GM19468 (cell line): ENCODE measurements at regions not wholly inside any gene's neighbourhood (a gene's known extent, or its start where the extent isn't known, plus 50 kb on each side); places are given as distances from the start of the nearest gene placed in this dataset.
"Not testable (repeated sequence)": the region's sequence is repeated elsewhere in the genome, so short reads cannot be mapped to it uniquely, and the experiment has no call there.

Source experiments
- ATAC-seq: cut with Tn5 transposase; IDR thresholded peaks from one replicate; pipeline ENCODE4 v1.9.1; 2021; ENCODE audit warnings: mild to moderate bottlenecking, moderate library complexity, moderate number of reproducible peaks; ENCODE audit not compliant: unreplicated experiment; ENCODE audit errors: extremely low read depth

DNA sequence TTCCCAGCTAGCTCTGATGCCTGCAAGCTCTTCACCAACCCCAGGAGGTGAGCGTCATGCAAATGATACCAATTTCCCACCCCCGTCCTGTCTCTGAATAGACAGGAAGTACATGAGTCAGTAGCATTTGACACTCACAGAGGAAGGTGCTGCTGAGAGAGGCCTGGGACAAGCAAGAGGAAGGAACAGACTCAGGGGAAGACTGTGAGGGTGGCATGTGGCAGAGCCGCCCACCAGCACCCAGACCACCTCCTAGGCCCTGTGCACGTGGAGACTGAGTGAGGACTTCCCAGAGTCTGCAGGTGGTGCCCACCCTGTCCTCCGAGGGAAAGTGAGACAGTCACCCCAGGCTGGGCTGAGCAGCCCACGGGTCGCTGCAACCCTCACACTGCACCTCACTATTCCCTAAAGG lies 199.5 kb upstream of the SFSWAP start:
- ATAC-seq = peak; percentile 87

DNA sequence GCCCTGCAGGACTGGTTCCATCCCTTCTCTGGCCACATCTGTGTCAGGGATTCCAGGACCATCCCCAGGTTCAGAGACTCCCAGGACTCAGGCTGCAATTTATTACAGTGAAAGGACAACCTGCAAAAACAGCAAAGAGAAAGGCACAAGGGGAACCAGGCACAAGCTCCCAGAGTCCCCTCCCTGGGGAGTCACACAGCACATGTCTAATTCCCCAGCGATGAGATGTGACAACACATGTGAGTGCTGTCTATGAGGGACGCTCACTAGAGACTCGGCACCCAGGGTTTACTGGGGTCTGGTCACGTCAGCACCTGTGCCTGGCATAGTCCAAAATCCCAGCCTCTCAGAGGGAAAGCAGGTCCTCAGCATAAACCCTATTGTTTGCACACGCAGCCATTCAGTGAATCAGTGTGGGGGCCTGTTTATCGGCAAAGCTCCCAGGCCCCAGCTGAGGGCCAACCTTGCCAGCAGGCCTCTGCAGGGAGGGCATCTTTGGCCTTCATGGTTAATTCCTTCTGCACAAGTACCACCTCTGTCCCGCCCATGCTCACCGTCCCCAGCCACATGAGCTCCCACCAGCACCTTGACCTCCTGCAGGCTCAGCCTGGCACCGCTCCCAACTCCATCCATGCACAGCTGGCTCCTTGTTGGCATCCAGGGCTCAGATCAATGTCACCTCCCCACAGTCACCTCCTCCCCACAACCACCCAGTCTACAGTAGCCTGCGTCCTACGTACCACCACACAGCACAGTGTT lies 198.9 kb upstream of the SFSWAP start:
- no peak for ATAC-seq

DNA sequence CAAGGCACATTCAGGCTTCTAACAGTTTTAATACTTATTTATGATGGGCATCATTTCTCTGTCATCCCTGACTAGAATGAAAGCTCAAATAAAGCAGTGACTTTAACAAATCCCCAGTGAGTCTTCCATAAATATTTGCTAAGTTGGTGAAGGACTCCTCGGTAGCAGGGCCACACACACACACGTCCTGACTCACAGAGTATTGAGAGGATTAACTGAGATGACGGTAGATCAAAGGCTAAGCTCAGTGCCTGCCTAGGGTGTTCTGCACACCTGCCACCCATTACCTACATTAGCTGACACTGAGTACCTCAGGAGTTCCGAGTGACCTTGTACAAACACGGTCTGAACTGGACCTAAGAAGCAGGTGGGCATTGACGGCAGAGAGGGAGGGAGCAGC lies 197.3 kb upstream of the SFSWAP start:
- no peak for ATAC-seq

DNA sequence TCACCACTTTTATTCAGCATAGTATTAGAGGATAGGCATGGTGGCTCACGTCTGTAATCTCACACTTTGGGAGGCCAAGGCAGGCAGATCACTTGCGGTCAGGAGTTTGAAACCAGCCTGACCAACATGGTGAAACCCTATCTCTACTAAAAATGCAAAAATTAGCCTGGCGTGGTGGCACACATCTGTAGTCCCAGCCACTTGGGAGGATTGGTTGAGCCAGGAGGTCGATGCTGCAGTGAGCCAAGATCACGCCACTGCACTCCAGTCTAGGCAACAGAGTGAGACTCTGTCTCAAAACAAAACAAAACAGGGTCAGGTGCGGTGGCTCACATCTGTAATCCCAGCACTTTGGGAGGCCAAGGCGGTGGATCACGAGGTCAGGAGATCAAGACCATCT lies 190.3 kb upstream of the SFSWAP start:
- ATAC-seq = not testable (repeated sequence)

DNA sequence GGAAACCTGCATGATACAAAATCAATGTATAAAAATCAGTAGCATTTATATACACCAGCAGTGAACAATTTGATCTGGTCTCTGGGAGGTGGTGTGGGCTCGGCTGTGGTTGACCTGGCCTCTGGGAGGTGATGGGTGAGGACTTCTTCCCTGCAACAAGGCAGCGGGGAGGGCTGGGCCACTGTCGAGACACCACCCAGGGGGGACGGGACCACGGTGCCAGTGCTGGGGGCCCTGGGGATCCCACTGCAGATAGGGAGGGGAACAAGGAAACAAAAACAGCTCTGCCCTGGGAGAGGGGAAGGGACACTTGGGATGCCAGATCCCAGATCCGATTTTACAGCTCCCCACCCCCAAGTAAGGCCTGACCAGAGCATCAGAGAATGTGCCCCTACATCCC lies 189.6 kb upstream of the SFSWAP start:
- ATAC-seq = no peak

DNA sequence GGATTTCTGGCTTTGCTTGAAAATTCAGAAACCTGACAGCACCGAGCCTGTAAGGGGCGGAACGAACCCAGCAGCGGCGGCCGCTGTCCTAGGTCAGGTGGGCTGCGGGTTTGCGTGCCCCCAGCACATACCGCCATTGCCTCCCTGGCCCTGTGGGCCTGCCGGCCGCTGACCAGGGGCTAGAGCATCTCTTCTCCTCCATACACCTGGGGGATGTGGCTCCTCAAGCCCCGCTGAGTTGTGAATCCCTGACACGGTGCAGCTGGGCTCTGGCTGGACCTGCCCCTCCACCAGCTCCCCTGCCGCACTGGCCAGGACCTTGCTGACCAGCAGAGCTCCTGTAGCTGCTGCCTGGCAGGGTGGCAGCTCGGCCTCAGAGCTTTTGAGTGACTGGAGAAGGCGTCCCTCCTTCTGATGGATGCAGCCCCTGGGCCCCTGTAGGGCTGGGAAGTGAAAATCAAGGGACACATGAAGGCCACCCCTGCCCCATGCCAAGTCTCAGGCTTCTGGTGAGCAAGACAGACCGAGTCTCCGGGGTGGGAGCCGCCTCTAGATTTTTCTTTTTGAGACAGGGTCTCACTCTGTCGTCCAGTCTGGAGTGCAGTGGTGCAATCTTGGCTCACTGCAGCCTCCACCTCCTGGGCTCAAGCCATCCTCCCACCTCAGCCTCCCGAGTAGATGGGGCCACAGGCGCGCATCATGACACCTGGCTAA lies 184.9 kb upstream of the SFSWAP start:
- no peak for ATAC-seq

DNA sequence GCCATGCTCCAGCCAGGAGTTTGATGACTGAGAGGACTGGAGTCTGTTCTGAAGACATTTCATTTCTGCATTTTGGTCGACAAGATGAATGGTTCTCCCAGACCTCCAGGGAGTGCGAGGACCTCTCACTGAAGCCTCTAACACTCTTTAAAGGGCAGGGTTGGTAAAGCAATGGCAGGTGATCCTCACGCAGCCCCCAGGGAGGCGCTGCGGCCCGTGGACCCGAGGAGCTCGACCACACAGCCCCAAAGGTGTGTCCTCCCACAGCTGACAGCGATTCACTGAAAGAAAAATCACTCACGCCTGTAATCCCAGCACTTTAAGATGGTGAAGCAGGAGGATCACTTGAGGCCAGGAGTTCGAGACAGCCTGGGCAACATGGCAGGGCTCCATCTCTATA lies 183.8 kb upstream of the SFSWAP start:
- no peak for ATAC-seq

DNA sequence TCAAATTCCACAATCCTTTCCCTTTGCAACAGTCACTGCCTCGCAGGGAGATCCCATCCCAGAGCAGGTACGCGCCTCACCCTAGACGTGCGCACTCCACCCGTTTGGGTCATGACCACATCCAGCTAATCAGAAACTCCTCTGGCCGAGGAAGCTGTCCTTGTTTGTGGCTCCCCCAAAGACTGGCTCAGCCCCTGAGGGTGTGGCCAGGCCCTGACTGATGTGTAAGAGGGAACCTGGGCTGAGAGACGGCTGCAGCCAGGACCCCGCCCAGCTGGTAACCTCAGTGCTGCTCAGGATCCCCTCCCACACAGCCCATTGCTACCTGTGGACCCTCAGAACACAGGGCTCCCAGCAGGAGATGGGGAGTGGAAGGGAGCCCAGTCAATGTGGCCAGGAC lies 183.2 kb upstream of the SFSWAP start:
- no peak for ATAC-seq

DNA sequence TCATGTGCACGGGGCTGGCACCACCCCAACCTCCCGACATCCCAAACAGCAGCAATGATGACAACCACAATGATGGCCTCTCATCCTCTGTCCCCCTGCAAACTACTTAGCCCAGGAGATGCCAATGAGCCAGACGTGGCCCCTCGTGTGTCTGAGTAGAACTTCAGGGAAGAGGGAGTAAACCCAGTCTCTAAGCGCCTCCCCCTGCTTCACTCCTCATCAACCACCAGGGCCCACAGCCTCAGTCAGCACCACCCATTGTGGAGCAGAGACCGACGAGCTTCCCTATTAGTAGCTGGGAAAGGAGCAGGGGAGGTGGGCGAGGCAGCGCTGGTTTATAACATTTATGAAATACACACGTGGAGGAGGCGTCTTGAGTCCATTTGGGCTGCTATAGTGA lies 182.7 kb upstream of the SFSWAP start:
- no peak for ATAC-seq

DNA sequence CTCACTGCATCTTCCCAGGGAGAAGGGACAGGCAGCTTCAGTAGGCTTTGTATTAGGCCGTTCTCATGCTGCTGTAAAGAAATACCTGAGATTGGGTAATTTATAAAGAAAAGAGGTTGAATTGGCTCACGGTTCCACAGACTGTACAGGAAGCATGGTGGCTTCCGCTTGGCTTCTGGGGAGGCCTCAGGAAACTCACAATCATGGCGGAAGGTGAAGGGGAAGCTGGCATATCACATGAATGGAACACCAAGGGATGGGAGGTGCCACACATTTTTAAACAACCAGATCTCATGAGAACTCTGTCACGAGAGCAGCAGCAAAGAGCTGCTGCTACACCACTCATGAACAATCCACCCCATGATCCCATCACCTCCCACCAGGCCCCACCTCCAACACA lies 182.2 kb upstream of the SFSWAP start:
- ATAC-seq = no peak

DNA sequence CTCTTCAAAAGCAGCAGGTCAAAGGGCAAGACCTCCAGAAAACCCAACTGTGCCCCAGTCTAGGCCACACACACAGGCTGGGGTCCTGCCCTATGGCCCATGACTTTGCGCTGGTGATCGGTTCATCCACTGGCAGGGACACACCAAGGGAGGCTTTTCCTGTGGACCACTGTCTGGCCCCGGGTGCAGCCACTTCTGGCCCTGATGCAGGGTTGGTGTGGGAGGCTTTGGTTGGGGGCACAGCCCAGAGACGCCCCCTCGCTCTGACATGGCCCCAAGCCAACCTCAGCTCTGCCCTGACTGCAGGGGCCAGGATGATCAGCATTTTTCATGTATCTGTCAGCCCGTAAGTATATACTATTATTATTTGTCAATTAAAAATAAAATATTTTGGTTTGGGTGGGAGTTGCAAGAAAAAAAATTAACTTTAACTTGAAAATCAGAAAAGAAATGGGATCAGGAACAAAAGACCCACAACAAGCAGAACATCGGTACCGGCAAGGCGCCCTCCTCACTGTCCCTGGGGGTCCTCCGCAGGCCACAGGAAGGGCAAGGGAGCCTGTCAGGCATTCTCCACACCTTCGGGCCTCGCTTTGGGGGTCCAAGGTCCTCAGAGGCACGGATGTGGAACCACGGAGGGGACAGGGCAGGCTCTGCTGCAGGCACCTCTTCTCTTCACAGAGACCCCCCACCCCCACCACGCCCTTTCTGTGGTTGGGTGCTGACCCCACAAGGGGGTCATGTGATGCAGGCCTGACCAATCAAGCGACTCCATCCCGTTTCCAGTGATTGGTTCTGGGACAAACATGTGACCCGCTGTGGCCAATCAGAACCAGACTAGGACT lies 181.5 kb upstream of the SFSWAP start:
- no peak for ATAC-seq

DNA sequence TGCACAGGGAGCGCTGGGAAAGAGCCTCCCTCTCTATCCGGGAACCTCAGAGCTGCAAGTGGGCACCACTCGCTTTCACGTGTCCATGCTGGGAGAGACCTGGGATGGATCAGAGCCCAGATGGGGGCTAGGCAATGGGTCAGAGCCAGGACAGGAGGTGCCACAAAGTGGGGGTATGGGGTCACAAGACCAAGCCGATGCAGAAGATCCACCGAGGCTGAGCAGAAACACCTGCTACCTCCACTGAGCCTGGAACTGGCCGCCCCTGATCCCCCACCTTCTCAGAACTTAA lies 180.9 kb upstream of the SFSWAP start:
- ATAC-seq = no peak

DNA sequence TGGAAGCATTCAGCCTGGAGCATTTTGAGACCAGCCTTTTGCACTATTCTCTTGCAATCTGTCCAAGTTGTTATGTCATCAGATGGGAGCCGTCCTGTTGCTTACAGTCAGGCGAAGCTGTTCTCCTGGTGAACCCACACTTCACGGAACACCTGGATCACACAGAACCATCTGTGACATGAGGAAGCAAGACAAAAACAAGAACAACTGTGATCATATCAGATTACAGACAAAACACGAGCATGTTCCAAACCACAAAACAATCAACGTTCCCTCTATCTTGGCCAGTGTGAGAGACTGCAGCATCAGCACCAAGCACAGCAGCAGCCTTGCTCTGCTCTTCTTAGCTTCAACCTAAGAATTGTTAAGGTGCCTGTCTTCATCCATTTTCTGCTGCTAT lies 180.5 kb upstream of the SFSWAP start:
- ATAC-seq = no peak

DNA sequence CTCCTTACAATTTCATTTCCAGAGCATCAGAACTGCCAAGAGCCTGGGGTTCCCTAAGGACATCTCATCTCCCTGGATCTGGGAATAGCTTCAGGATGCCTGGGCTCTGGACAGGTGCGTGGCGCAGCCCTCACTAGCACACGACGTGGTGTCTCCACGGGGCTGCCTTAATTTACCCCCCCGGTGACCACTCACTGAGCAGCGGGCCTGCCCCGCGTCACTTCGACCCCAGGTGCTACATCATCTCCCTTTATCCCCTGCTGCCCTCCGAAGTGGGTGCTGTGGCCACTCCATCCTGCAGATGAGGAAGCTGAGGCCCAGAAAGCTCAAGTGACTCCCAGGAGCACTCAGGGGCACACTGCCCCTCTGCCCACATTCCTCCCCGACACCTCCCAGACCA lies 177.8 kb upstream of the SFSWAP start:
- no peak for ATAC-seq

DNA sequence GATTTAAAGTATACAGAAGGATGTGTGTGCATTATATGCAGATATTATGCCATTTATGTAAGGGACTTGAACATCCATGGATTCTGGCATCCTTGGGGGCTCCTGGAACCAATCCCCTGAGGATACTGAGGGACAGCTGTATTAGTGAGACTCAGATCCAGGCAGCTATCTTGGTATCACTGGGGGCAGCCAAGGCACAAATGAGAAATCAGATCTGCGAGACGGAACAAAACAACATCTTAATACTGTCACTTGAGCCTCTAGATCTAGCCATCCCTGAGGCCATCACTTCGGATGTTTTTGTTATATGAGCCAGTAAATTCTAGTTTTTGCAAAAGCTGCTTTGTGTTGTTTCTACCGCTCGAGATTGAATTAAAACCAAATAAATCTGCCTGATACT lies 175.1 kb upstream of the SFSWAP start:
- ATAC-seq = no peak

DNA sequence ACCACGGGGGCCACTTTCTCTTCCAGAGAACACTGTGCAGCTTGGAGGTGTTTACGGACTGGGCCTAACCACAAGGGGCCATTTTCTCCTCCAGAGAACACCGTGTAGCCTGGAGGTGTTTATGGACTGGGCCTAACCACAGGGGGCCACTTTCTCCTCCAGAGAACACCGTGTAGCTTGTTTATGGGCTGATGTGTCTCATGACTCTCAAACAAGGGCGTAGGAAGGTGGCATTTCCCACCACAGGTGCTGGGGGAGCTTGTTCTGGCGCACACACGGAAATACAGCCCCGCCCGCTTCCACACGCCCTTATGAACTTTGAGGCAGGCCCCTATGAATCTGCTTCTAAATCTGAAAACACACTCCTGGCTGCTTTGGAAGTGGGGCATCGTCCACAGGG lies 174.6 kb upstream of the SFSWAP start:
- no peak for ATAC-seq

DNA sequence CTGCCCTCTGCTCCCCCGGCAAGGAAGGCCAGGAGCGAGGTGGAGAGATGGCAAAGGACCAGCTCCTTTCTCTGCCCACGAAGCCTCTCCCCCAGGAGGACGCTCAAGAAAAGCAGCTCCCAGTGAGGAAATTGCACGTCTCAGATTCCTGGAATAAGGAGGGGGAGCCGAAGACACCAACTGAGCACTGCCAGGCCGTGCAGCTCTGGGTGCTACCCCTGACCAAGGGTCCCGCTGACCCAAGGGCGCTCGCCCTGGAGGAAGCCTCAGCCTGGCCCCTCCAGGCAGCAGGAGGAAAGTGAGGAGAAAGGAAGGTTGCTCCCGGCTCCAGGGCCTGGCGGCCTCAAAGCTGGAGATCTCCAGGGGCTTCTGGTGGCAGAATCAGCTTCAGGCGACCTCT lies 174.1 kb upstream of the SFSWAP start:
- ATAC-seq = no peak

DNA sequence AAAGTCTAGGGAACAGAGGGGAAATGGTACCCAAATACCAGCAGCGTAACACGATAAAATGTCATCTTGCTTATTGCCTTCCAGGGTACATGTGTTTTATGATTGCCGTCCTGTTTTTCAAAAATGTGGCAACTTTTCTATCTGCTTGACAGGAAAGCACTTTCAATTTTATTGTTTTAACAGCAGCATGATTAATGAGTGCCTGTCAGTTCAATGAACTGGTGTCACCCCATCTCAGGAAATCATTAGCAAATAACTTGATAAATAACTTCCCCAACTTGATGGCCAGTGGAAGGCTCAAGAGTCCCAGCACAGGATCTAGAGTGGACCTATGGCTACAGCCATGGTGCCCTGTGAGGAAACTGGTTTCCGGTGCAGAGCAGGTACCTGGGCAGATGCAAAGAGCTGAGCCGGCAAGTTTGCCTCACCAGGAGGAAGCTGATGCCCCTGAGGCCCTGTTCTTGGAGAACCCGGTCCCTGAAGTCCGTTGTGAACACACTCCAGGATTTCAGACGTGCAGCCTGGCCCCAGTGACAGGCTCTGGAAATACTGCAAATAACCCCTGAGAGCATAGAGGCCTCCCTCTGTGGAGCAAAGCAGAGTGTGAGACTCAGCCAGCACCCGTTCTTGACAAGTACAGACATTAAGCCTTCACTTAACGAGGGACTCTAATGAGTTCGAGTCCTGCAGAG lies 173.5 kb upstream of the SFSWAP start:
- ATAC-seq = no peak

DNA sequence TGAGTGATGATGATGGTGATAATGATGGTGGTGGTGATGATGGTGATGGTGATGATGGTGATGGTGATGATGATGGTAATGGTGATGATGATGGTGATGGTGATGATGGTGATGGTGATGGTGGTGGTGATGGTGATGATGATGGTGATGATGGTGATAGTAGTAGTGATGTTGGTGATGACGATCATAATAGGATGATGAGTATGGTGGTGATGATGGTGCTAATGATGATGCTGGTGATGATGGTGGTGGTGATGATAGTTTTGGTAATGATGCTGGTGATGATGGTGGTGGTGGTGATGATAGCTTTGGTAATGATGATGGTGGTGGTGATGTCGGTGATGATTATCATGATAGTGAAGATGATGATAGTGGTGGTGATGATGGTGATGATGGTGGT lies 171.5 kb upstream of the SFSWAP start:
- no peak for ATAC-seq

DNA sequence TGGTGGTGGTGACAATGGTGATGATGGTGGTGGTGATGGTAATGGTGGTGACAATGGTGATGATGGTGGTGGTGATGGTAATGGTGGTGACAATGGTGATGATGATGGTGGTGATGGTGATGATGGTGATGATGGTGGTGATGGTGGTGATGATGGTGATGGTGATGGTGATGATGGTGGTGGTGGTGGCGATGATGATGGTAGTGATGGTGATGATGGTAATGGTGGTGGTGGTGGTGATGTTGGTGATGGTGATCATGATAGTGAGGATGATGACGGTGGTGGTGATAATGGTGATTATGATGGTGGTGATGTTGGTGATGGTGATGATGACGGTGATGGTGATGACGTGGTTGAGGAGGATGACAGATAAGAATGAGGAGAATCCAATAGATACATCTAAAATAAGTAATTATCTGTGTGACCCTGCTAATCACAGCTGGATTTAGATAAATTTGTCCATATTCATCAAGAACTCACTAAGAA lies 170.7 kb upstream of the SFSWAP start:
- ATAC-seq = no peak

DNA sequence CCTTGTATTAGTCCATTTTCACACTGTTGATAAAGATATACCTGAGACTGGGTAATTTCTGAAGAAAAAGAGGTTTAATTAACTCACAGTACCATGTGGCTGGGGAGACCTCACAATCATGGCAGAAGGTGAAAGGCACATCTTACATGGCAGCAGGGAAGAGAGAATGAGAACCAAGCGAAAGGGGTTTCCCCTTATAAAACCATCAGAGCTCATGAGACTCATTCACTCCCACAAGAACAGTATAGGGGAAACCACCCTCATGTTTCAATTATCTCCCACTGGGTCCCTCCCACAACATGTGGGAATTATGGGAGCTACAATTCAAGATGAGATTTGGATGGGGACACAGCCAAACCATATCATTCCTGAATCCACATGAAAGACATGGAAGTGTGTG lies 169.4 kb upstream of the SFSWAP start:
- not testable (repeated sequence) for ATAC-seq
